GM12878 (cell line): ENCODE measurements at regions not wholly inside any gene's neighbourhood (a gene's known extent, or its start where the extent isn't known, plus 50 kb on each side); places are given as distances from the start of the nearest gene placed in this dataset.

Source experiments
- ATAC-seq: fragments of 200-7000 bp; cut with Tn5 transposase; 3 replicates; pipeline ENCODE4 v1.9.1; 2020; ENCODE audit warnings: mild to moderate bottlenecking, moderate library complexity
- BruUV-seq: library from RNA; stranded (reverse); fragments of 400-500 nt; replicated peaks from 2 replicates; lab custom pipeline; 2021; lab: Mats Ljungman, UMichigan
- CTCF ChIA-PET: fragments of 300-600 bp; sonication (Branson Sonifier 250); formaldehyde crosslinking; extraction: SDS; loops from one replicate; lab custom pipeline; 2021; ENCODE audit warnings: inconsistent platforms; lab: Yijun Ruan, JAX
- POLR2A ChIA-PET: fragments of 350-600 bp; formaldehyde crosslinking; extraction: SDS; loops from one replicate; lab custom pipeline; 2021; ENCODE audit warnings: inconsistent platforms; lab: Charles Lee
- RAD21 ChIA-PET: fragments of 300-600 bp; sonication (Branson Sonifier 250); formaldehyde crosslinking; loops from one replicate; lab custom pipeline; 2023; ENCODE audit warnings: antibody characterized with exemption; ENCODE audit not compliant: unreplicated experiment; lab: Charles Lee
- SMC1A ChIA-PET: fragments of 300-600 bp; sonication (Branson Sonifier 250); formaldehyde crosslinking; loops from one replicate; lab custom pipeline; 2023; ENCODE audit not compliant: unreplicated experiment, uncharacterized antibody; lab: Charles Lee
- DNase-seq: peaks from one replicate; pipeline ENCODE4 v3.0.0-alpha.2; 2011; ENCODE audit warnings: low read depth, low spot score
- FAIRE-seq: peaks from 3 replicates; lab custom pipeline; 2011; peaks lifted over from hg19 to GRCh38; lab: Jason Lieb, UNC
- H2AFZ ChIP-seq: 2 replicates; pipeline ENCODE4 v1.6.0; 2011; ENCODE audit warnings: low read depth, low read length, control low read depth; ENCODE audit not compliant: control insufficient read depth
- H3K27ac ChIP-seq: 2 replicates; pipeline ENCODE4 v1.5.1; 2011; ENCODE audit warnings: control low read depth; ENCODE audit not compliant: control insufficient read depth, insufficient read depth
- H3K27me3 ChIP-seq, 2 experiments: replicated peaks in 1 of 2; 2 replicates each; pipeline versions ENCODE4 v1.6.0 to v1.6.1; 2011; ENCODE audit warnings: low read length in 1 of 2; ENCODE audit not compliant: control insufficient read depth in 2 of 2, insufficient read depth in 2 of 2
- H3K36me3 ChIP-seq, 2 experiments: 2 replicates each; pipeline ENCODE4 v1.5.1; 2011; ENCODE audit warnings: low read length in 1 of 2; ENCODE audit not compliant: control insufficient read depth in 2 of 2, insufficient read depth in 2 of 2
- H3K4me1 ChIP-seq: 2 replicates; pipeline ENCODE4 v1.6.1; 2011; ENCODE audit warnings: mild to moderate bottlenecking, low read length, moderate library complexity, mixed read lengths; ENCODE audit not compliant: control insufficient read depth, insufficient read depth
- H3K4me2 ChIP-seq: 2 replicates; pipeline ENCODE4 v1.6.0; 2011; ENCODE audit warnings: control low read depth; ENCODE audit not compliant: control insufficient read depth, insufficient read depth
- H3K4me3 ChIP-seq: fragments of 200-600 bp; sonication (generic); 2 replicates; pipeline ENCODE4 v1.5.1; 2016
- H3K79me2 ChIP-seq: 2 replicates; pipeline ENCODE4 v1.6.0; 2011; ENCODE audit warnings: low read length; ENCODE audit not compliant: control insufficient read depth, insufficient read depth
- H3K9ac ChIP-seq: 2 replicates; pipeline ENCODE4 v1.8.0; 2011; ENCODE audit warnings: low read length, control low read depth, mixed read lengths; ENCODE audit not compliant: control insufficient read depth, insufficient read depth
- H3K9me3 ChIP-seq: replicated peaks from 3 replicates; pipeline ENCODE4 v1.5.1; 2011; ENCODE audit warnings: mild to moderate bottlenecking, low read length; ENCODE audit not compliant: control insufficient read depth, insufficient read depth
- H4K20me1 ChIP-seq: 2 replicates; pipeline ENCODE4 v1.6.0; 2011; ENCODE audit not compliant: control insufficient read depth, insufficient read depth
- MXI1 ChIP-seq: fragments of 150-350 bp; IDR thresholded peaks from 2 replicates; pipeline ENCODE4 v1.6.1; 2011; ENCODE audit warnings: low read depth, mild to moderate bottlenecking, inconsistent platforms, low read length, improper control_type of control experiment
- NFIC ChIP-seq: IDR thresholded peaks from 2 replicates; pipeline ENCODE4 v1.6.1; 2012; ENCODE audit warnings: low read depth, mild to moderate bottlenecking, inconsistent platforms, low read length, moderate library complexity
- POLR2A ChIP-seq: IDR thresholded peaks from 2 replicates; pipeline ENCODE4 v1.6.1; 2011; ENCODE audit warnings: low read depth, mild to moderate bottlenecking, low read length
- STAT3 ChIP-seq: IDR thresholded peaks from 2 replicates; pipeline ENCODE4 v1.6.1; 2011; ENCODE audit warnings: low read depth, low read length, improper control_type of control experiment
- ZNF207 ChIP-seq: fragments of 450-650 bp; IDR thresholded peaks from 2 replicates; pipeline ENCODE4 v1.6.1; 2014; ENCODE audit warnings: antibody characterized with exemption, mild to moderate bottlenecking, borderline replicate concordance
- ZZZ3 ChIP-seq: IDR thresholded peaks from 2 replicates; pipeline ENCODE4 v1.6.1; 2011; ENCODE audit warnings: low read depth; ENCODE audit not compliant: control insufficient read depth, insufficient read length
- WGBS: methylation state at CpG from one replicate; pipeline ENCODE4 v1.1.6; 2016; ENCODE audit warnings: low lambda C conversion rate; ENCODE audit not compliant: insufficient replicate concordance, insufficient coverage; ENCODE audit errors: missing lambda C conversion rate; 5-methylcytosine and 5-hydroxymethylcytosine counted together
- in situ Hi-C: fragments of 300-500 bp; cut with MboI; formaldehyde crosslinking; loops from 9 replicates; pipeline ENCODE4 v1.14.3; 2018; ENCODE audit warnings: mixed read lengths
- intact Hi-C: fragments of 100-400 bp; cut with micrococcal nuclease; formaldehyde crosslinking; loops from one replicate; pipeline ENCODE4 v1.14.2; 2022; ENCODE audit not compliant: unreplicated experiment
- TF ChIP-seq, protein P1 (sequence below): IDR thresholded peaks from 2 replicates; pipeline ENCODE4 v1.6.1; 2011; ENCODE audit warnings: low read depth, mild to moderate bottlenecking, low read length, moderate library complexity, borderline replicate concordance; ENCODE audit errors: extremely low read depth

DNA sequence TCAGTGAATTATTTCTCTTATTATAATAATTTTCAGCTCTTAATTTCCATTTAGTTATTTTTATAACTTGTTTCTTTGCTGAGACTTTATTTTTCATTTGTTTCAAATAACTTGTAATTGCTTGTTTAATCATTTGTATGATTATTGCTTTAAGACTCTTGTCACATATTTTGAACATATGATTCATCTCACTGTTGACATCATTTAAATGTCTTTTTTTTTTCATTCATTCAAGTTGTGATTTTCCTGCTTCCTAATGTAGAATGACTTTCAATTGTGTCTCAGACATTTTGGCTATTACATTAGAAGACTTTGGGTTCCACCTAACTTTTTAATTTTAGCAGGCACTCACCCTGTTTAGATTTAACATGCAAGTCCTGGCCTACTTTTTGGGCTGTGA lies 234.8 kb upstream of the DIPK2B start:
- Histone ChIP-seq H3K4me1 (no peaks in the 10 kb centered on the region), H3K27me3 (no peaks in the 10 kb centered on the region), H2AFZ (no peak overlapping the region), H3K9ac (no peak overlapping the region), H3K4me3 (no peak overlapping the region), H3K36me3 (no peaks in the 10 kb centered on the region), H3K27ac (no peak overlapping the region), H4K20me1 (no peaks in the 10 kb centered on the region), H3K9me3 (no peaks in the 10 kb centered on the region), H3K4me2 (no peak overlapping the region), H3K79me2 (no peaks in the 10 kb centered on the region)
- DNase-seq (no peak), ATAC-seq (no peak), FAIRE-seq (no peak)
- TF ChIP-seq ZNF207: no peak
- ChIA-PET SMC1A (no interaction called here), CTCF (no interaction called here), RAD21 (no interaction called here), POLR2A (no interaction called here)
- in situ Hi-C loops (no loop called here), intact Hi-C loops (no loop called here)
- no TSS peak for BruUV-seq

DNA sequence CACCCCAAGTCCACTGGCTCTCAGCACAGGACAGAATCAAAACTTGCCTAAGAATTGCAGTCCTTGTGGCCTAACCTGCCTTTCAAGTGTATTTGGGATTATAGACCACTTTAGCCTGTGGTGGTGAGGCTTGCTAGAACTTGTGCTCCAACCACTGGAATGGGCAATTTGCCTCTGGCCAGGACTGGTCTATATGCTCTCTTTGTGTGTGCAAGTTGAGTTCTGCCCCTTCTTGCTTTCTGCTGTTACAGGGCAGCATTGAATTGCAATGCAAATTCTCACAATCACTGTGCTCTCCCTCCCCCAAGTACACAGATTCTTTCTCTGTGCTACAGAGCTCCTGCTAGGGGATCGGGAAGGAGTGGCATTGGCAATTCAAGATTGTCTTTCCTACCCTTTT lies 233.6 kb upstream of the DIPK2B start:
- Histone ChIP-seq H4K20me1 (no peaks in the 10 kb centered on the region), H3K4me1 (no peaks in the 10 kb centered on the region), H3K4me3 (no peak overlapping the region), H3K4me2 (no peak overlapping the region), H3K79me2 (no peaks in the 10 kb centered on the region), H3K9ac (no peak overlapping the region)
- intact Hi-C loops: no loop called here
- DNase-seq: no peak
- TF ChIP-seq POLR2A (no peak), NFIC (no peak), MXI1 (no peak), STAT3 (no peak), ZZZ3 (no peak)
- TF ChIP-seq, protein P1, sequence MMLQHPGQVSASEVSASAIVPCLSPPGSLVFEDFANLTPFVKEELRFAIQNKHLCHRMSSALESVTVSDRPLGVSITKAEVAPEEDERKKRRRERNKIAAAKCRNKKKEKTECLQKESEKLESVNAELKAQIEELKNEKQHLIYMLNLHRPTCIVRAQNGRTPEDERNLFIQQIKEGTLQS: no peak
- TF ChIP-seq, all 136 proteins: peak for 0
- no peak overlapping the region for H2AFZ ChIP-seq
- ChIA-PET SMC1A (no interaction called here), POLR2A (no interaction called here), CTCF (no interaction called here), RAD21 (no interaction called here)
- H3K36me3 ChIP-seq: no peaks in the 10 kb centered on the region
- BruUV-seq: no TSS peak
- no peaks in the 10 kb centered on the region for H3K27me3 ChIP-seq
- ATAC-seq (no peak), FAIRE-seq (no peak)
- 0% methylated on average over 1 of the region's 1 CpG for WGBS
- H3K9me3 ChIP-seq: no peaks in the 10 kb centered on the region
- in situ Hi-C loops: no loop called here
- no peak overlapping the region for H3K27ac ChIP-seq
